GM12891 (cell line): ENCODE measurements at regions not wholly inside any gene's neighbourhood (a gene's known extent, or its start where the extent isn't known, plus 50 kb on each side); places are given as distances from the start of the nearest gene placed in this dataset.
"Not testable (repeated sequence)": the region's sequence is repeated elsewhere in the genome, so short reads cannot be mapped to it uniquely, and the experiment has no call there.

Source experiments
- DNase-seq: peaks from one replicate; pipeline ENCODE4 v3.0.0; 2011; ENCODE audit warnings: low spot score; ENCODE audit not compliant: insufficient read length
- FAIRE-seq: peaks from 2 replicates; lab custom pipeline; 2011; peaks lifted over from hg19 to GRCh38; lab: Jason Lieb, UNC
- PAX5 ChIP-seq: IDR thresholded peaks from 2 replicates; pipeline ENCODE4 v1.6.1; 2011; ENCODE audit warnings: low read length, moderate library complexity, mild to moderate bottlenecking; ENCODE audit not compliant: insufficient read depth, severe bottlenecking
- POLR2A ChIP-seq: IDR thresholded peaks from 2 replicates; pipeline ENCODE4 v1.6.1; 2011; ENCODE audit warnings: low read depth, low read length, control low read depth
- POLR2AphosphoS5 ChIP-seq: IDR thresholded peaks from 2 replicates; pipeline ENCODE4 v1.6.1; 2011; ENCODE audit warnings: low read depth, low read length, control low read depth
- POU2F2 ChIP-seq: IDR thresholded peaks from 2 replicates; pipeline ENCODE4 v1.6.1; 2011; ENCODE audit warnings: low read depth, mild to moderate bottlenecking, control low read depth, low read length, moderate library complexity
- SPI1 ChIP-seq: IDR thresholded peaks from 2 replicates; pipeline ENCODE4 v1.6.1; 2011; ENCODE audit warnings: low read depth, low read length, control low read depth
- TAF1 ChIP-seq: IDR thresholded peaks from 2 replicates; pipeline ENCODE4 v1.6.1; 2011; ENCODE audit warnings: low read depth, low read length, control low read depth

DNA sequence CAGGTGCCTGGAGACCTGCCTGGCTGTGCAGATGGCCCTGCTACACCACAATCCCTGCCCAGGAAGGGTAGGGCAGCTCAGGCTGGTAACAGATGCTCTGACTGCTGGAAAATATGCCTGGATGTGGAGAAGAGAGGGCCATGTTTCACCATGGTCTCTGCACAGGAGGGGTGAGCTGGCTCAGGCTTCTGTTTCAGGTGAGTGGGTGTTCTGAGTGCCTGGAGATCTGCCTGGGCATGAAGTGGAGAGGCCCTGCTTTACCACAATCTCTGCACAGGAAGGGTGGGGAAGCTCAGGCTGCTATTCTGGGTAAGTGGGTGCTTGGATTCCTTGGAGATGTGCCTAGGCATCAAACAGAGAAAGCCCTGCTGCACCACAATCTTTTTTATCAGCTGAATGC is 350.1 kb downstream of the KIF20B start:
- peak; percentile 16 for FAIRE-seq
- TF ChIP-seq POLR2AphosphoS5: no peak
- TF ChIP-seq SPI1: no peak
- no peak for TF ChIP-seq POLR2A
- no peak for TF ChIP-seq POU2F2
- no peak for TF ChIP-seq TAF1
- no peak for DNase-seq

- FAIRE-seq (no peak), DNase-seq (no peak)
- TF ChIP-seq PAX5: no peak
- no peak for TF ChIP-seq SPI1
- TF ChIP-seq TAF1: no peak
- no peak for TF ChIP-seq POLR2A
- TF ChIP-seq POLR2AphosphoS5: no peak
- TF ChIP-seq POU2F2: no peak
Observed at GRCh38 chr10:90062786-90063185, 361.4 kb downstream of the KIF20B start.

DNA sequence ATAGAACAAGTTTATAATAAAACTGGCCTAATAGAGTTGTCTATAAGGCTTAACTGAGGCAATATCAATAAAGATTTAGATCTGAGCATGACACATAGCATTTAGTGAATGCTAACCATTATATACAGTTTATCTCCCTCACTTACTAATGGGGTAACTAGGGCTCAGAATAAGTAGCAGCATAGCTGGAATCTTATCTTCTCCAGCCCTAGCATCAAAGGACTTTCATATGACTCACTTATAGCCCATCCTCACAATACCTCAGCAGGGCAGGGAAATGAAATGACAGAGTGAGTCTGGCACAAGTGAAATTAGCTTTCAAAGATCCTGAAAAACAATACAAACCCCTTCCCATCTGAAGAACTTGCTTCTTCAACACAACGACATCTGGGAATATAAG is 362.9 kb downstream of the KIF20B start:
- no peak for DNase-seq
- no peak for TF ChIP-seq POLR2AphosphoS5
- no peak for TF ChIP-seq TAF1
- no peak for TF ChIP-seq POLR2A
- no peak for TF ChIP-seq POU2F2
- no peak for TF ChIP-seq PAX5
- TF ChIP-seq SPI1: no peak
- FAIRE-seq: no peak

GRCh38 chr10:90066435-90066834 is 365.0 kb downstream of the KIF20B start:
- DNase-seq: no peak
- no peak for FAIRE-seq
- TF ChIP-seq SPI1 (no peak), TAF1 (no peak), POLR2AphosphoS5 (no peak), POU2F2 (no peak), PAX5 (no peak), POLR2A (no peak)

DNA sequence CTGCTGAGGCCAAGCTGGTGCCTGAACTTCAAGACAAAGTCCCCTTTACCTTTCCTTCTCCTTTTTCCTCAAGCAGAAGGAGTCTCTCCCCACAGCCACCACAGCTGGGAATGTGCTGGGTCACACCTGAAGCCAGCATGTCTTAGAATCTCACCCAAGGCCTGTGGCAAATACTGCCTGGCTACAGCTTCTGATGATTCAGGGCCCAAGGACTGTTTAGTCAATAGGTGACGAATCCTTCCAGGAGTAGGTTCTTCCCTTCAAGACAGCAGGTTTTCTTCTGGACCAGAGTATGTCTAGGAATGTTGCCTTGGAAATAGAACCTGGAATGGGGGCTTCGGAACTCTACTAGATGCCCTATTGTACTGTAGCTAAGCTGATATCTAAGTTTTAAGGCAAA is 374.6 kb downstream of the KIF20B start:
- TF ChIP-seq POU2F2: no peak
- no peak for TF ChIP-seq TAF1
- no peak for TF ChIP-seq SPI1
- TF ChIP-seq POLR2A: no peak
- TF ChIP-seq PAX5: no peak
- TF ChIP-seq POLR2AphosphoS5: no peak
- DNase-seq: no peak
- no peak for FAIRE-seq

GRCh38 chr10:90079819-90080218 is 378.4 kb downstream of the KIF20B start:
- FAIRE-seq: no peak
- DNase-seq: no peak
- TF ChIP-seq PAX5: no peak
- TF ChIP-seq POLR2A: no peak
- TF ChIP-seq SPI1: no peak
- TF ChIP-seq POU2F2: no peak
- no peak for TF ChIP-seq POLR2AphosphoS5
- TF ChIP-seq TAF1: no peak

DNA sequence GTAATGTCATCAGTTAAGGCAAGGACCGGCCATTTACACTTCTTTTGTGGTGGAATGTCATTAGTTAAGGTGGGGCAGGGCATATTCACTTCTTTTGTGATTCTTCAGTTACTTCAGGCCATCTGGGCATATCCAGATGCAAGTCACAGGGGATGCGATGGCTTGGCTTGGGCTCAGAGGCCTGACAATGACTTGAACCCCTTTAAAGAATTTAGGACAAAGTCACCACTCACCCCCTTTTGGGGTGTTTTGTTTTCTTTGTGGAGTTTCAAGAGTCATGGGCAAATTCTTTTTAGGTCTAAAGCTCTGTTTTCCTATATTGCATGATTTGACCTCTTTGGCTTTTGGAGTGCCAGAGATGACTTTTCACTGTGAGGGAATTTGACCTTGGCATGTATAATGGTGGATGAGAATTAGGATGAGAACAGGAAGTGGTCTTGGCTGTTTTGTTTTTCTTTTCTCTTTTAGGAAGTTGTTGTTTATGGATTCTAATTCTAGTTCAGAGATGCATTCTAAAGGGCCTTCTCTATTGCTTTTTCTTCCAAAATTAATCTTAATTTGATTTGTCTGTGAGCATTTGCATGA is 385.3 kb downstream of the KIF20B start:
- not testable (repeated sequence) for FAIRE-seq

GRCh38 chr10:90087197-90088023 is 386.0 kb downstream of the KIF20B start:
- peak; percentile 24 for DNase-seq
- no peak for TF ChIP-seq TAF1
- 0 out of 2 replicates have a peak, but pooled peaks have one; percentile 37 for TF ChIP-seq POU2F2
- TF ChIP-seq SPI1: peak; percentile 92
- FAIRE-seq: peak; percentile 76

More for the DNA sequence above, 385.3 kb downstream of the KIF20B start:
- TF ChIP-seq SPI1: peak; percentile 29; the same call in 1 of the 2 replicates
- not testable (repeated sequence) for DNase-seq

- no peak for TF ChIP-seq TAF1
- no peak for TF ChIP-seq POU2F2
- no peak for TF ChIP-seq PAX5
- no peak for TF ChIP-seq POLR2A
- no peak for TF ChIP-seq POLR2AphosphoS5
- TF ChIP-seq SPI1: no peak
- DNase-seq: no peak
- no peak for FAIRE-seq
Observed at GRCh38 chr10:90088024-90088317, 386.6 kb downstream of the KIF20B start.

GRCh38 chr10:90089719-90090118 is 388.3 kb downstream of the KIF20B start:
- DNase-seq (no peak), FAIRE-seq (no peak)
- TF ChIP-seq POLR2A: no peak

DNA sequence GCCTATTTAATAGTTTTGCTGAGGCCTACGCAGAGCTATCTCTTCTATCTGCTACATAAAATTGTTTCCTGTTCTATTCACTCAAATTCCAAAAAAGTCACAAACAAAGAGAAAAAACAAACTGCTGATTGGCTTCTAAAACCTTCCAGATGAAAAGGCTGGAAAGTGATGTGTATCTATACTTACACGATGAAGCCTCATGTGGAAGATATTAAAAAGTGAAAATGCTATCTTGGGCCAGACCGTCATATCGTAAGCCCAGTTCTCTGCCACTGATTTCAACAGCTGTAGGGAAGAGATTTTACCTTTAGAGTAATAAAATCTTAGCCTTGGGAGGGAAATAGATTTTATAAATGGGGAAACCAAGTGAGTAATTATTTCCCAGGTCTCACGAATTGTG is 394.8 kb downstream of the KIF20B start:
- DNase-seq (no peak), FAIRE-seq (no peak)
- no peak for TF ChIP-seq PAX5
- TF ChIP-seq POU2F2: no peak
- no peak for TF ChIP-seq POLR2A
- no peak for TF ChIP-seq TAF1
- no peak for TF ChIP-seq POLR2AphosphoS5
- TF ChIP-seq SPI1: no peak

DNA sequence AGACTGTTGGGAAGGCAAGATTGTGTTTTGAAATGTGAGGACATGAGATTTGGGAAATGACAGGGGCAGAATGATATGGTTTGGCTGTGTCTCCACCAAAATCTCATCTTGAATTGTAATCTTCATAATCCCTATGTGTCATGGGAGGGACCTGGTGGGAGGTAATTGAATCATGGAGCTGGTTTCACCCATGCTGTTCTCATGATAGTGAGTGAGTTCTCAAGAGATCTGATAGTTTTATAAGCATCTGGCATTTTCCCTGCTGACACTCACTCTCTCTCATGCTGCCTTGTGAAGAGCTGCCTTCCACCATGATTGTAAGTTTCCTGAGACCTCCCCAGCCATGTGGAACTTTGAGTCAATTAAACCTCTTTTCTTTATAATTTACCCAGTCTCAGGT is 406.2 kb downstream of the KIF20B start:
- DNase-seq, FAIRE-seq: not testable (repeated sequence)
